Endodermal cell (in vitro differentiated cells): ENCODE measurements at regions not wholly inside any gene's neighbourhood (a gene's known extent, or its start where the extent isn't known, plus 50 kb on each side); places are given as distances from the start of the nearest gene placed in this dataset.

Experiments used
- DNase-seq: peaks from one replicate; pipeline ENCODE4 v3.0.0-alpha.2; 2017
- H3K27ac ChIP-seq: 2 replicates; pipeline ENCODE4 v1.5.1; 2013; ENCODE audit warnings: mild to moderate bottlenecking, low read depth, low read length, moderate library complexity
- H3K27me3 ChIP-seq: 2 replicates; pipeline ENCODE4 v1.6.1; 2013; ENCODE audit warnings: mild to moderate bottlenecking, low read length, moderate library complexity; ENCODE audit not compliant: insufficient read depth, control insufficient read depth, poor library complexity, severe bottlenecking
- H3K36me3 ChIP-seq: 2 replicates; pipeline ENCODE4 v1.7.0; 2013; ENCODE audit warnings: mild to moderate bottlenecking, low read length, moderate library complexity; ENCODE audit not compliant: control insufficient read depth, insufficient read depth
- H3K4me1 ChIP-seq: one replicate; pipeline ENCODE4 v1.7.0; 2013; ENCODE audit warnings: low read length; ENCODE audit not compliant: control insufficient read depth, insufficient read depth
- H3K4me3 ChIP-seq: 2 replicates; pipeline ENCODE4 v1.5.1; 2013; ENCODE audit warnings: mild to moderate bottlenecking, low read length, moderate library complexity
- H3K9ac ChIP-seq: 2 replicates; pipeline ENCODE4 v1.6.1; 2013; ENCODE audit warnings: mild to moderate bottlenecking, low read length, moderate library complexity; ENCODE audit not compliant: poor library complexity, severe bottlenecking; ENCODE audit errors: extremely low read depth
- H3K9me3 ChIP-seq: 2 replicates; pipeline ENCODE4 v1.6.1; 2013; ENCODE audit warnings: mild to moderate bottlenecking, low read length, moderate library complexity; ENCODE audit not compliant: control insufficient read depth
- H3K27ac Mint-ChIP-seq: 2 replicates; pipeline ENCODE4 v1.8.0; 2020; ENCODE audit warnings: mixed read lengths
- H3K27me3 Mint-ChIP-seq: 2 replicates; pipeline ENCODE4 v1.8.0; 2021; ENCODE audit warnings: mild to moderate bottlenecking, mixed read lengths; ENCODE audit not compliant: insufficient read depth
- H3K36me3 Mint-ChIP-seq: 2 replicates; pipeline ENCODE4 v1.8.0; 2020; ENCODE audit warnings: low read depth, mixed read lengths
- H3K4me1 Mint-ChIP-seq: 2 replicates; pipeline ENCODE4 v1.8.0; 2020; ENCODE audit warnings: mixed read lengths
- H3K4me3 Mint-ChIP-seq: 2 replicates; pipeline ENCODE4 v1.8.0; 2020; ENCODE audit warnings: mild to moderate bottlenecking, moderate library complexity, mixed read lengths
- H3K9me3 Mint-ChIP-seq: 2 replicates; pipeline ENCODE4 v1.8.0; 2020; ENCODE audit warnings: mild to moderate bottlenecking, mixed read lengths
- CTCF ChIP-seq: fragments of 200-600 bp; sonication (generic); conservative IDR thresholded peaks from 2 replicates; pipeline ENCODE4 v1.5.0; 2021; ENCODE audit warnings: antibody characterized with exemption, mild to moderate bottlenecking
- WGBS, 2 experiments: methylation state at CpG; one replicate each; pipeline versions ENCODE4 v1.1.5 to v1.1.7; 2013; ENCODE audit warnings: missing lambda C conversion rate in 2 of 2, mixed read lengths in 1 of 2; ENCODE audit not compliant: insufficient coverage in 1 of 2, insufficient read length in 1 of 2; 5-methylcytosine and 5-hydroxymethylcytosine counted together

DNA sequence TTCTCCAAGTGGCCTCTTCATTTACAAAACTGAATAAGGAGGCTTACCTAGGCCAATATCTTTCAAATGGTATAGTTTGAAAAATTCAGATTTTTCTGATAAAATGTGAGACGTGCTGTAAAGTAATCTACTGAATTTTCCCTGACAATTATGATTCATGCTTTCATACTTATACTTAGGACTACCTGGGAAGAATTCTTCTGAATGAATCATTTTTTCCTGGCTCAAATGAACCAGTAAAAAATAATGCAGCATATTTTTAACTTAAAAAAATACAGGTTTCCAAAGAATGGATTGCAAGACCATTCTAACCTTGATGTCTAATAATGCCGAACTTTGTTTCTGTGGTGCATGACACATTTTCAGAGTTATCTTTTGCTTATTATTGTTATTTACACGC, 375.4 kb downstream of the ZNF674 start:
- Histone ChIP-seq H3K4me1 (no peaks in the 10 kb centered on the region), H3K9me3 (no peaks in the 10 kb centered on the region), H3K27ac (no peak overlapping the region), H3K27me3 (no peaks in the 10 kb centered on the region), H3K9ac (no peak overlapping the region), H3K4me3 (no peak overlapping the region), H3K36me3 (no peaks in the 10 kb centered on the region)
- WGBS, 2 experiments: 100% methylated on average over 1 to 3 of the region's 3 CpGs
- H3K36me3 Mint-ChIP-seq: no peaks in the 10 kb centered on the region
- DNase-seq: no peak
- no peak overlapping the region for H3K4me3 Mint-ChIP-seq
- no peaks in the 10 kb centered on the region for H3K27me3 Mint-ChIP-seq
- no peaks in the 10 kb centered on the region for H3K4me1 Mint-ChIP-seq
- no peak overlapping the region for H3K27ac Mint-ChIP-seq
- TF ChIP-seq CTCF: no peak
- H3K9me3 Mint-ChIP-seq: peaks cover 66% of the 10 kb centered on the region

DNA sequence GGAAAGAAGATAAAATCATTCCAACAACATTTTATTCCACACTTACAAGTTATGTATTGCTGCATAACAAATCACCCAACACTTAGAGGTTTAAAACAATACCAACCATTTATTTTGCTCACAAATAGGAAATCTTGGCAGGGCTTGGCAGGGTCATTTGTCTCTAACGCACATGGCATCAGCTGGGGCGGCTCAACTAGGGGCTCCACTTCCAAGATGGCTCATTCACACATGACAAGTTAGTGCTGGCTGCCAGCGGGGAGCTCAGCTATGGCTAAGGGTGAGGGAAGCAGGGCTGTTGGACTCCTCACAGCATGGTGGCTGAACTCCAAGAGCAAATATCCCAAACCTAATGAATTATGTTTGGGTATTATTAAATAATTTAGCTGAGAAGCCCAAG, 377.0 kb downstream of the ZNF674 start:
- no peak for TF ChIP-seq CTCF
- Mint-ChIP-seq H3K27me3 (no peaks in the 10 kb centered on the region), H3K9me3 (peaks cover 55% of the 10 kb centered on the region), H3K36me3 (no peaks in the 10 kb centered on the region), H3K27ac (no peak overlapping the region), H3K4me1 (no peaks in the 10 kb centered on the region), H3K4me3 (no peak overlapping the region)
- Histone ChIP-seq H3K27ac (no peak overlapping the region), H3K4me3 (no peak overlapping the region), H3K27me3 (no peaks in the 10 kb centered on the region), H3K4me1 (no peaks in the 10 kb centered on the region), H3K36me3 (no peaks in the 10 kb centered on the region), H3K9ac (no peak overlapping the region), H3K9me3 (no peaks in the 10 kb centered on the region)
- no peak for DNase-seq
- WGBS, 2 experiments: 93% methylated on average over 3 of the region's 3 CpGs; no CpG with 5 or more reads in 1 of the 2 experiments

DNA sequence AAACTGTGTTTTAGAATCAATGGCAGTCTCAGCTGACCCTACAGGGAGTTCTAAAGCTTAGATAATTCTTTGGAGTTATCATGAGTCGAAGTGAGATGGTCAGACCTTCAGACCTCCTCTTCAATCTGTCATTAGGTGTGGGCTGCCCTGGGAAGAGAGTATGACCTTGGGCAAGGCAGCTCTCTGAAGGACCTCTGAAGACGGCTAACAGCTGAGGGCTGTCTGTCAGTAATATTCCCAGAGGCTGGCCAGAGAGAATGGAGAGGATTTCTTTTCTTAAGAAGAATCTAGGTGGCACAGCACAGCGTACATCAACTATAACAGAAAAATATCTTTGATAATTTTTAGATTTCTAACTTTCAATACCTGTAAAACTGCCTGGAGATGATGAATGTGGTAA, 379.4 kb downstream of the ZNF674 start:
- no peaks in the 10 kb centered on the region for H3K4me1 Mint-ChIP-seq
- no peaks in the 10 kb centered on the region for H3K36me3 Mint-ChIP-seq
- TF ChIP-seq CTCF: no peak
- no peak overlapping the region for H3K27ac Mint-ChIP-seq
- H3K4me3 ChIP-seq: no peak overlapping the region
- H3K9me3 Mint-ChIP-seq: peaks cover 42% of the 10 kb centered on the region
- no peaks in the 10 kb centered on the region for H3K9me3 ChIP-seq
- no peak for DNase-seq
- H3K4me1 ChIP-seq: no peaks in the 10 kb centered on the region
- 95% methylated on average over 2 of the region's 3 CpGs; no CpG with 5 or more reads in 1 of the 2 experiments for WGBS, 2 experiments
- H3K36me3 ChIP-seq: no peaks in the 10 kb centered on the region
- no peak overlapping the region for H3K9ac ChIP-seq
- no peak overlapping the region for H3K4me3 Mint-ChIP-seq
- H3K27me3 ChIP-seq: no peaks in the 10 kb centered on the region
- H3K27me3 Mint-ChIP-seq: no peaks in the 10 kb centered on the region
- no peak overlapping the region for H3K27ac ChIP-seq
